Esophagus (tissue), 2 donors: ENCODE measurements at regions not wholly inside any gene's neighbourhood (a gene's known extent, or its start where the extent isn't known, plus 50 kb on each side); places are given as distances from the start of the nearest gene placed in this dataset.

Experiments
- H3K27ac ChIP-seq, 2 donors: one replicate each; pipeline ENCODE4 v1.5.1; 2013; ENCODE audit warnings: low read depth in 2 of 2, mild to moderate bottlenecking in 2 of 2, inconsistent platforms in 1 of 2, low read length in 1 of 2, moderate library complexity in 1 of 2
- H3K27me3 ChIP-seq, 2 donors: one replicate each; pipeline ENCODE4 v1.6.1; 2013; ENCODE audit warnings: low read length in 2 of 2, control low read depth in 1 of 2, mild to moderate bottlenecking in 1 of 2; ENCODE audit not compliant: insufficient read depth in 2 of 2, control insufficient read depth in 1 of 2
- H3K36me3 ChIP-seq, 2 donors: one replicate each; pipeline ENCODE4 v1.6.1; 2013; ENCODE audit warnings: low read length in 1 of 2; ENCODE audit not compliant: control insufficient read depth in 2 of 2, insufficient read depth in 2 of 2
- H3K4me1 ChIP-seq, 2 donors: one replicate each; pipeline ENCODE4 v1.6.1; 2013; ENCODE audit warnings: low read length in 1 of 2; ENCODE audit not compliant: control insufficient read depth in 2 of 2, insufficient read depth in 2 of 2
- H3K4me3 ChIP-seq, 2 donors: one replicate each; pipeline ENCODE4 v1.5.1; 2013; ENCODE audit warnings: low read length in 2 of 2, mild to moderate bottlenecking in 2 of 2, low read depth in 1 of 2, moderate library complexity in 1 of 2
- H3K9me3 ChIP-seq, 2 donors: one replicate each; pipeline ENCODE4 v1.6.1; 2013; ENCODE audit warnings: mild to moderate bottlenecking in 2 of 2, low read depth in 1 of 2, low read length in 1 of 2, moderate library complexity in 1 of 2; ENCODE audit not compliant: control insufficient read depth in 2 of 2, insufficient read depth in 1 of 2
- WGBS, 2 donors: extraction: QIAGEN DNeasy Blood & Tissue Kit; methylation state at CpG; one replicate each; pipeline ENCODE4 v1.1.7; 2013; 5-methylcytosine and 5-hydroxymethylcytosine counted together
- donor health status: healthy with polysubstance abuse.
- donor health status: Bipolar disorder and iron deficiency.

GRCh38 chr14:98536256-98536655 is 735.7 kb downstream of the BCL11B start:
- Histone ChIP-seq H3K9me3 (no peaks in the 10 kb centered on the region), H3K27ac (no peak overlapping the region), H3K36me3 (no peaks in the 10 kb centered on the region), H3K4me3 (no peak overlapping the region), H3K27me3 (no peaks in the 10 kb centered on the region), H3K4me1 (no peaks in the 10 kb centered on the region)
- WGBS, 2 donors = 80 to 91% methylated on average over 3 of the region's 3 CpGs

- no peak overlapping the region for H3K27ac ChIP-seq
- WGBS, 2 donors = 72 to 73% methylated on average over 10 of the region's 10 CpGs
- no peaks in the 10 kb centered on the region for H3K36me3 ChIP-seq
These were observed 729.7 kb downstream of the BCL11B start for GRCh38 chr14:98542316-98542715.

GRCh38 chr14:98543074-98543473 is 728.9 kb downstream of the BCL11B start:
- WGBS, 2 donors = 52 to 53% methylated on average over 2 of the region's 2 CpGs
- Histone ChIP-seq H3K9me3 (no peaks in the 10 kb centered on the region), H3K36me3 (no peaks in the 10 kb centered on the region), H3K4me1 (no peaks in the 10 kb centered on the region), H3K27me3 (no peaks in the 10 kb centered on the region), H3K4me3 (no peak overlapping the region), H3K27ac (no peak overlapping the region)

More at GRCh38 chr14:98542316-98542715, 729.7 kb downstream of the BCL11B start:
- no peaks in the 10 kb centered on the region for H3K27me3 ChIP-seq
- H3K9me3 ChIP-seq = no peaks in the 10 kb centered on the region
- H3K4me1 ChIP-seq = no peaks in the 10 kb centered on the region
- no peak overlapping the region for H3K4me3 ChIP-seq

- no peaks in the 10 kb centered on the region for H3K36me3 ChIP-seq
- no peaks in the 10 kb centered on the region for H3K9me3 ChIP-seq
- no peaks in the 10 kb centered on the region for H3K4me1 ChIP-seq
- no peaks in the 10 kb centered on the region for H3K27me3 ChIP-seq
- no peak overlapping the region for H3K4me3 ChIP-seq
- H3K27ac ChIP-seq = no peak overlapping the region
- 57 to 70% methylated on average over 4 of the region's 4 CpGs for WGBS, 2 donors
These were observed 727.8 kb downstream of the BCL11B start for GRCh38 chr14:98544174-98544573.

- Histone ChIP-seq H3K27ac (no peak overlapping the region), H3K9me3 (no peaks in the 10 kb centered on the region), H3K4me3 (no peak overlapping the region), H3K36me3 (no peaks in the 10 kb centered on the region), H3K4me1 (no peaks in the 10 kb centered on the region), H3K27me3 (no peaks in the 10 kb centered on the region)
These were observed 726.8 kb downstream of the BCL11B start for GRCh38 chr14:98545181-98545580.

GRCh38 chr14:98548071-98548686 is 723.8 kb downstream of the BCL11B start:
- no peaks in the 10 kb centered on the region for H3K9me3 ChIP-seq
- no peaks in the 10 kb centered on the region for H3K36me3 ChIP-seq
- no peak overlapping the region for H3K27ac ChIP-seq
- H3K4me3 ChIP-seq = no peak overlapping the region
- H3K4me1 ChIP-seq = no peaks in the 10 kb centered on the region
- 56% methylated on average over 6 of the region's 6 CpGs for WGBS, 2 donors
- H3K27me3 ChIP-seq = no peaks in the 10 kb centered on the region

GRCh38 chr14:98551028-98551427 is 721.0 kb downstream of the BCL11B start:
- H3K9me3 ChIP-seq = no peaks in the 10 kb centered on the region
- WGBS, 2 donors = 83 to 92% methylated on average over 5 of the region's 5 CpGs

GRCh38 chr14:98555440-98555839 is 716.6 kb downstream of the BCL11B start:
- Histone ChIP-seq H3K9me3 (no peaks in the 10 kb centered on the region), H3K27ac (no peak overlapping the region), H3K4me3 (no peak overlapping the region), H3K27me3 (no peaks in the 10 kb centered on the region), H3K36me3 (no peaks in the 10 kb centered on the region), H3K4me1 (no peaks in the 10 kb centered on the region)
- 50 to 81% methylated on average over 1 of the region's 1 CpG for WGBS, 2 donors

More at GRCh38 chr14:98551028-98551427, 721.0 kb downstream of the BCL11B start:
- Histone ChIP-seq H3K4me1 (no peaks in the 10 kb centered on the region), H3K27ac (no peak overlapping the region), H3K36me3 (no peaks in the 10 kb centered on the region), H3K4me3 (no peak overlapping the region), H3K27me3 (no peaks in the 10 kb centered on the region)

GRCh38 chr14:98564006-98564405 is 708.0 kb downstream of the BCL11B start:
- H3K9me3 ChIP-seq = no peaks in the 10 kb centered on the region
- no peak overlapping the region for H3K27ac ChIP-seq
- no peaks in the 10 kb centered on the region for H3K36me3 ChIP-seq
- WGBS, 2 donors = 42 to 60% methylated on average over 5 of the region's 5 CpGs
- H3K27me3 ChIP-seq = no peaks in the 10 kb centered on the region
- H3K4me3 ChIP-seq = no peak overlapping the region
- no peaks in the 10 kb centered on the region for H3K4me1 ChIP-seq

- H3K4me1 ChIP-seq = no peaks in the 10 kb centered on the region
- no peaks in the 10 kb centered on the region for H3K36me3 ChIP-seq
- no peaks in the 10 kb centered on the region for H3K9me3 ChIP-seq
- no peak overlapping the region for H3K27ac ChIP-seq
- no peak overlapping the region for H3K4me3 ChIP-seq
- no peaks in the 10 kb centered on the region for H3K27me3 ChIP-seq
These were observed 707.5 kb downstream of the BCL11B start for GRCh38 chr14:98564541-98564940.
